ENCODE measurements at regions not wholly inside any gene's neighbourhood (a gene's known extent, or its start where the extent isn't known, plus 50 kb on each side); places are given as distances from the start of the nearest gene placed in this dataset.

DNA sequence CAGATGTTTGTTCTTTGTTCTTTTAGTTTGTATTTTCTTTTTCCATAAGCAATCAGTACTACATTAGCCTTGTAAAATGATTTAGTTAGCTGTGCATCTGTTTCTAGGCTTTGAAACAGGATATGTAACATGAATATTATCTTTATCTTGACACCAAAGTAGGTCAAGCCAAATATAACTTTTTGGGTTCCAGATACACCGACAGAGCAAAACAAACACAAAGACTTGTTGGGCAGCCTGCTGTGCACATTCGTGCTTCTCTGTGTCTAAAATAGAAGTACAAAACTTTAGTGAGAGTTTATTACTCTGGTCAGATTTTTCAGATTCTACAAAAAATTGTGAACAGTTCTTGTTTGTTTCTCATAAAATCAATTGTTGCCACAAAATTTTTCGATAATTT lies 1059.3 kb upstream of the GYPC start:
- H3K27ac ChIP-seq: no peak overlapping the region
- TF ChIP-seq, protein P1, sequence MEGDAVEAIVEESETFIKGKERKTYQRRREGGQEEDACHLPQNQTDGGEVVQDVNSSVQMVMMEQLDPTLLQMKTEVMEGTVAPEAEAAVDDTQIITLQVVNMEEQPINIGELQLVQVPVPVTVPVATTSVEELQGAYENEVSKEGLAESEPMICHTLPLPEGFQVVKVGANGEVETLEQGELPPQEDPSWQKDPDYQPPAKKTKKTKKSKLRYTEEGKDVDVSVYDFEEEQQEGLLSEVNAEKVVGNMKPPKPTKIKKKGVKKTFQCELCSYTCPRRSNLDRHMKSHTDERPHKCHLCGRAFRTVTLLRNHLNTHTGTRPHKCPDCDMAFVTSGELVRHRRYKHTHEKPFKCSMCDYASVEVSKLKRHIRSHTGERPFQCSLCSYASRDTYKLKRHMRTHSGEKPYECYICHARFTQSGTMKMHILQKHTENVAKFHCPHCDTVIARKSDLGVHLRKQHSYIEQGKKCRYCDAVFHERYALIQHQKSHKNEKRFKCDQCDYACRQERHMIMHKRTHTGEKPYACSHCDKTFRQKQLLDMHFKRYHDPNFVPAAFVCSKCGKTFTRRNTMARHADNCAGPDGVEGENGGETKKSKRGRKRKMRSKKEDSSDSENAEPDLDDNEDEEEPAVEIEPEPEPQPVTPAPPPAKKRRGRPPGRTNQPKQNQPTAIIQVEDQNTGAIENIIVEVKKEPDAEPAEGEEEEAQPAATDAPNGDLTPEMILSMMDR (conservative IDR thresholded peaks at IDR 0.05): no peak

GRCh38 chr2:125615438-125615837 lies 1040.5 kb upstream of the GYPC start:
- H3K27ac ChIP-seq: no peak overlapping the region
- TF ChIP-seq, protein P1 (conservative IDR thresholded peaks at IDR 0.05): no peak

GRCh38 chr2:125630377-125630776 lies 1025.6 kb upstream of the GYPC start:
- no peak overlapping the region for H3K27ac ChIP-seq
- TF ChIP-seq, protein P1 (conservative IDR thresholded peaks at IDR 0.05): no peak

GRCh38 chr2:125634662-125635061 lies 1021.3 kb upstream of the GYPC start:
- TF ChIP-seq, protein P1 (conservative IDR thresholded peaks at IDR 0.05): no peak
- no peak overlapping the region for H3K27ac ChIP-seq

DNA sequence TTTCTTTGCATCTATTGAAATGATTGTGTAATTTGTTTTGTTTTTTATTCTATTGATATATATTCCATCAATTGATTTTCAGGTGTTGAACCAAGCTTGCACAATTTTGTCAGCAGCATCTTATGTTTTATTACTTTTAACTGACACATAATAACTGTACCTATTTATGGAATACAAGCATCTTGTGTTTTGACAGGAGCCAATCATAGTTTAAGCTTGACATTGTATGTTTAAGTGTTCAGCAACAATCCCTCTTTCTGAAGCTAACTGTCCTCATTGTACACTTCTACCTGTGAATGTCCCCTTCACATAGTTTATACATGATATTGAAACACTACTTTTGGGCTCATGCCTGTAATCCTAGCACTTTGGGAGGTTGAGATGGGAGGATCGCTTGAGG lies 1017.6 kb upstream of the GYPC start:
- TF ChIP-seq, protein P1 (conservative IDR thresholded peaks at IDR 0.05): no peak

GRCh38 chr2:125642032-125642431 lies 1013.9 kb upstream of the GYPC start:
- no peak overlapping the region for H3K27ac ChIP-seq
- TF ChIP-seq, protein P1 (conservative IDR thresholded peaks at IDR 0.05): no peak

More for the DNA sequence above, 1017.6 kb upstream of the GYPC start:
- H3K27ac ChIP-seq: no peak overlapping the region

GRCh38 chr2:125643128-125643527 lies 1012.8 kb upstream of the GYPC start:
- TF ChIP-seq, protein P1 (conservative IDR thresholded peaks at IDR 0.05): no peak
- H3K27ac ChIP-seq: no peak overlapping the region

GRCh38 chr2:125643585-125643984 lies 1012.4 kb upstream of the GYPC start:
- no peak overlapping the region for H3K27ac ChIP-seq
- TF ChIP-seq, protein P1 (conservative IDR thresholded peaks at IDR 0.05): no peak
